ENCODE measurements at regions not wholly inside any gene's neighbourhood (a gene's known extent, or its start where the extent isn't known, plus 50 kb on each side); places are given as distances from the start of the nearest gene placed in this dataset.
"Not testable (repeated sequence)": the region's sequence is repeated elsewhere in the genome, so short reads cannot be mapped to it uniquely, and the experiment has no call there.

GRCh38 chr1:144065299-144066060 lies 93.7 kb upstream of the FAM72C start:
- H3K27me3 ChIP-seq (ENCODE audit: low read depth); H3K9me3 ChIP-seq (replicated peaks); intact Hi-C loops (cut with micrococcal nuclease); H3K36me3 ChIP-seq; H3K4me3 ChIP-seq; DNase-seq; H3K4me1 ChIP-seq; H3K27ac ChIP-seq (replicated peaks): not testable (repeated sequence)

- DNase-seq; intact Hi-C loops (cut with micrococcal nuclease); H3K9me3 ChIP-seq (replicated peaks); H3K27ac ChIP-seq (replicated peaks); H3K4me3 ChIP-seq; H3K4me1 ChIP-seq; H3K36me3 ChIP-seq; H3K27me3 ChIP-seq (ENCODE audit: low read depth): not testable (repeated sequence)
Observed at GRCh38 chr1:144049365-144049764, 77.6 kb upstream of the FAM72C start.

- H3K4me1 ChIP-seq; DNase-seq; H3K36me3 ChIP-seq; H3K4me3 ChIP-seq; H3K27ac ChIP-seq (replicated peaks); H3K9me3 ChIP-seq (replicated peaks); intact Hi-C loops (cut with micrococcal nuclease); H3K27me3 ChIP-seq (ENCODE audit: low read depth): not testable (repeated sequence)
Observed at GRCh38 chr1:144046645-144047044, 74.9 kb upstream of the FAM72C start.

- H3K36me3 ChIP-seq; H3K27me3 ChIP-seq (ENCODE audit: low read depth); H3K4me3 ChIP-seq; H3K9me3 ChIP-seq (replicated peaks); H3K27ac ChIP-seq (replicated peaks); intact Hi-C loops (cut with micrococcal nuclease); DNase-seq; H3K4me1 ChIP-seq: not testable (repeated sequence)
- peak; percentile 22 for TF ChIP-seq CTCF (IDR thresholded peaks at IDR 0.05; ENCODE audit: borderline replicate concordance)
Observed at GRCh38 chr1:144045751-144046546, 74.2 kb upstream of the FAM72C start.

GRCh38 chr1:144042251-144042650 lies 70.5 kb upstream of the FAM72C start:
- H3K27ac ChIP-seq (replicated peaks); H3K4me1 ChIP-seq; H3K27me3 ChIP-seq (ENCODE audit: low read depth); DNase-seq; intact Hi-C loops (cut with micrococcal nuclease); H3K9me3 ChIP-seq (replicated peaks); H3K36me3 ChIP-seq; H3K4me3 ChIP-seq: not testable (repeated sequence)

GRCh38 chr1:144040293-144040692 lies 68.5 kb upstream of the FAM72C start:
- DNase-seq; H3K36me3 ChIP-seq; H3K27ac ChIP-seq (replicated peaks); H3K4me1 ChIP-seq; intact Hi-C loops (cut with micrococcal nuclease); H3K27me3 ChIP-seq (ENCODE audit: low read depth); H3K9me3 ChIP-seq (replicated peaks); H3K4me3 ChIP-seq: not testable (repeated sequence)

GRCh38 chr1:144034045-144034444 lies 62.3 kb upstream of the FAM72C start:
- H3K4me3 ChIP-seq; H3K36me3 ChIP-seq; DNase-seq; intact Hi-C loops (cut with micrococcal nuclease); H3K9me3 ChIP-seq (replicated peaks); H3K27me3 ChIP-seq (ENCODE audit: low read depth); H3K4me1 ChIP-seq; H3K27ac ChIP-seq (replicated peaks): not testable (repeated sequence)

- DNase-seq; H3K4me1 ChIP-seq; H3K27ac ChIP-seq (replicated peaks); H3K4me3 ChIP-seq; H3K9me3 ChIP-seq (replicated peaks); intact Hi-C loops (cut with micrococcal nuclease); H3K36me3 ChIP-seq; H3K27me3 ChIP-seq (ENCODE audit: low read depth): not testable (repeated sequence)
Observed at GRCh38 chr1:144031550-144031949, 59.8 kb upstream of the FAM72C start.

GRCh38 chr1:144026022-144026421 lies 54.2 kb upstream of the FAM72C start:
- H3K27ac ChIP-seq (replicated peaks); H3K36me3 ChIP-seq; intact Hi-C loops (cut with micrococcal nuclease); H3K27me3 ChIP-seq (ENCODE audit: low read depth); H3K9me3 ChIP-seq (replicated peaks); H3K4me3 ChIP-seq; DNase-seq; H3K4me1 ChIP-seq: not testable (repeated sequence)

GRCh38 chr1:144021690-144022384 lies 50.1 kb upstream of the FAM72C start:
- H3K4me3 ChIP-seq; intact Hi-C loops (cut with micrococcal nuclease); H3K4me1 ChIP-seq; H3K27me3 ChIP-seq (ENCODE audit: low read depth); H3K36me3 ChIP-seq; DNase-seq; H3K9me3 ChIP-seq (replicated peaks); H3K27ac ChIP-seq (replicated peaks): not testable (repeated sequence)

Data from left ventricle myocardium inferior (tissue), 1 donor.